Adrenal gland (tissue), 5 donors: ENCODE measurements at regions not wholly inside any gene's neighbourhood (a gene's known extent, or its start where the extent isn't known, plus 50 kb on each side); places are given as distances from the start of the nearest gene placed in this dataset.

Source experiments
- CTCF ChIP-seq, 6 experiments: fragments of 450-650 bp in 4 of 6; fragments of 200-600 bp in 2 of 6; sonication (generic) in 1 of 6; IDR thresholded peaks; 1 replicate in 5 of 6; 2 replicates in 1 of 6; pipeline versions ENCODE4 v1.5.1 to v1.8.0; 2016 to 2021; ENCODE audit warnings: antibody characterized with exemption in 6 of 6, mild to moderate bottlenecking in 2 of 6, moderate library complexity in 1 of 6
- POLR2A ChIP-seq, 2 donors: fragments of 450-650 bp; IDR thresholded peaks; one replicate each; pipeline ENCODE4 v1.6.1; 2017; ENCODE audit warnings: antibody characterized with exemption in 2 of 2, mild to moderate bottlenecking in 2 of 2, moderate library complexity in 1 of 2
- donor health status: DM: no; HTN: no; CAD: no.

GRCh38 chr10:37667736-37668135 lies 189.7 kb downstream of the ZNF248 start:
- no peak for TF ChIP-seq CTCF (IDR thresholded peaks at IDR 0.05)
- no peak for TF ChIP-seq POLR2A (IDR thresholded peaks at IDR 0.05)
